Heart right ventricle (tissue), 16 donors: ENCODE measurements at regions not wholly inside any gene's neighbourhood (a gene's known extent, or its start where the extent isn't known, plus 50 kb on each side); places are given as distances from the start of the nearest gene placed in this dataset.

Source experiments
- ATAC-seq, 8 donors: fragments of 200-7000 bp; cut with Tn5 transposase; one replicate each; pipeline ENCODE4 v1.9.1; 2020; ENCODE audit warnings: mild to moderate bottlenecking in 8 of 8, moderate library complexity in 8 of 8, moderate number of reproducible peaks in 1 of 8
- DNase-seq, 2 donors: peaks; one replicate each; pipeline ENCODE4 v3.0.0-alpha.2; 2020
- H3K27ac ChIP-seq, 10 donors: fragments of 200-600 bp; sonication (generic) in 2 of 10; one replicate each; pipeline versions ENCODE4 v1.5.0 to v1.8.0; 2020 to 2022; ENCODE audit warnings: mild to moderate bottlenecking in 3 of 10
- H3K27me3 ChIP-seq, 7 donors: fragments of 200-600 bp; one replicate each; pipeline ENCODE4 v1.8.0; 2021 to 2022; ENCODE audit warnings: mild to moderate bottlenecking in 2 of 7
- H3K36me3 ChIP-seq, 9 donors: fragments of 200-600 bp; sonication (generic) in 1 of 9; one replicate each; pipeline versions ENCODE4 v1.5.0 to v1.8.0; 2020 to 2022; ENCODE audit warnings: mild to moderate bottlenecking in 2 of 9
- H3K4me1 ChIP-seq, 9 donors: fragments of 200-600 bp; sonication (generic) in 1 of 9; one replicate each; pipeline versions ENCODE4 v1.5.0 to v1.8.0; 2020 to 2022; ENCODE audit warnings: mild to moderate bottlenecking in 4 of 9
- H3K4me3 ChIP-seq, 10 donors: fragments of 200-600 bp; sonication (generic) in 2 of 10; one replicate each; pipeline versions ENCODE4 v1.5.0 to v1.8.0; 2020 to 2022; ENCODE audit warnings: mild to moderate bottlenecking in 7 of 10, moderate library complexity in 2 of 10
- H3K9me3 ChIP-seq, 11 donors: fragments of 200-600 bp in 10 of 11; sonication (generic) in 2 of 11; one replicate each; pipeline versions ENCODE4 v1.5.0 to v1.8.0; 2013 to 2022; ENCODE audit warnings: mild to moderate bottlenecking in 2 of 11, control low read depth in 1 of 11, moderate library complexity in 1 of 11
- WGBS, 2 donors: extraction: QIAGEN DNeasy Blood & Tissue Kit; methylation state at CpG; one replicate each; pipeline ENCODE4 v1.1.7; 2013; ENCODE audit warnings: inconsistent platforms in 1 of 2; 5-methylcytosine and 5-hydroxymethylcytosine counted together
- intact Hi-C, 10 donors: fragments of 100-400 bp; cut with DNase I; formaldehyde crosslinking; loops; one replicate each; pipeline versions ENCODE4 v1.11.1 to v1.14.2; 2022
- TF ChIP-seq, protein P1 (sequence below), 9 donors: fragments of 200-600 bp; sonication (generic) in 2 of 9; IDR thresholded peaks; one replicate each; pipeline versions ENCODE4 v1.5.0 to v1.8.0; 2021 to 2022; ENCODE audit warnings: antibody characterized with exemption in 9 of 9, mild to moderate bottlenecking in 5 of 9, moderate library complexity in 1 of 9
- donor health status: Arrhythmogenic right ventricular cardiomyopathy.
- donor health status: ischemic (EF 13 %, LVEDD 7.1; RV severe dilation, severe dysfunction).
- donor health status: healthy with polysubstance abuse.
- donor health status: DM: no; HTN: yes; CAD: no.
- donor health status: DM: no; HTN: no; CAD: no.
- donor health status: ischemic (EF 25% LVEDD 6.9; RV normal size, moderate dysfunction).
- donor health status: ischemic (EF 25% LVEDD 5.7; RV mildly dilated, moderate dysfunction).
- donor health status: healthy.
- donor health status: DM: yes; HTN: yes; CAD: no.
- donor health status: Ischemic cardiomyopathy.
- donor health status: ischemic (EF 35%, LVEDD 5.7; RV mildly dilated, moderate dysfunction).
- donor health status: nonischemic (EF 11% LVEDD 7.7; RV severe dilation, severe dysfunction).
- donor health status: DM: yes; HTN: yes; CAD: no.
- donor health status: PGD.
- donor health status: ischemic (EF 29% LVEDD 5.4; RV normal size, mild dysfunction).
- donor health status: nonischemic (EF 23%, LVEDD 6.1; RV moderate dilation, normal function).

- no peaks in the 10 kb centered on the region for H3K4me1 ChIP-seq
- H3K36me3 ChIP-seq, result no peaks in the 10 kb centered on the region
- TF ChIP-seq, protein P1, sequence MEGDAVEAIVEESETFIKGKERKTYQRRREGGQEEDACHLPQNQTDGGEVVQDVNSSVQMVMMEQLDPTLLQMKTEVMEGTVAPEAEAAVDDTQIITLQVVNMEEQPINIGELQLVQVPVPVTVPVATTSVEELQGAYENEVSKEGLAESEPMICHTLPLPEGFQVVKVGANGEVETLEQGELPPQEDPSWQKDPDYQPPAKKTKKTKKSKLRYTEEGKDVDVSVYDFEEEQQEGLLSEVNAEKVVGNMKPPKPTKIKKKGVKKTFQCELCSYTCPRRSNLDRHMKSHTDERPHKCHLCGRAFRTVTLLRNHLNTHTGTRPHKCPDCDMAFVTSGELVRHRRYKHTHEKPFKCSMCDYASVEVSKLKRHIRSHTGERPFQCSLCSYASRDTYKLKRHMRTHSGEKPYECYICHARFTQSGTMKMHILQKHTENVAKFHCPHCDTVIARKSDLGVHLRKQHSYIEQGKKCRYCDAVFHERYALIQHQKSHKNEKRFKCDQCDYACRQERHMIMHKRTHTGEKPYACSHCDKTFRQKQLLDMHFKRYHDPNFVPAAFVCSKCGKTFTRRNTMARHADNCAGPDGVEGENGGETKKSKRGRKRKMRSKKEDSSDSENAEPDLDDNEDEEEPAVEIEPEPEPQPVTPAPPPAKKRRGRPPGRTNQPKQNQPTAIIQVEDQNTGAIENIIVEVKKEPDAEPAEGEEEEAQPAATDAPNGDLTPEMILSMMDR (IDR thresholded peaks at IDR 0.05), result no peak
- no peak for ATAC-seq
- H3K4me3 ChIP-seq, result no peak overlapping the region
- intact Hi-C loops, result no loop called here
- peaks cover 0 to 15% (median 4%) of the 10 kb centered on the region in 11 donors for H3K9me3 ChIP-seq
- DNase-seq, result no peak
- H3K27ac ChIP-seq, result no peak overlapping the region
- no peaks in the 10 kb centered on the region for H3K27me3 ChIP-seq
Observed at GRCh38 chr5:60470881-60471280, 229.1 kb downstream of the DEPDC1B start.

- no peaks in the 10 kb centered on the region for H3K27me3 ChIP-seq
- WGBS, 2 donors, result 97% methylated on average over 1 of the region's 1 CpG
- ATAC-seq, result no peak
- H3K4me1 ChIP-seq, result no peaks in the 10 kb centered on the region
- no peak for DNase-seq
- no peak overlapping the region for H3K27ac ChIP-seq
- TF ChIP-seq, protein P1 (IDR thresholded peaks at IDR 0.05), result no peak
- H3K4me3 ChIP-seq, result no peak overlapping the region
- H3K9me3 ChIP-seq, result peaks cover 0 to 15% (median 4%) of the 10 kb centered on the region in 11 donors
- H3K36me3 ChIP-seq, result no peaks in the 10 kb centered on the region
- intact Hi-C loops, result no loop called here
Observed at GRCh38 chr5:60469286-60469685, 230.7 kb downstream of the DEPDC1B start.

DNA sequence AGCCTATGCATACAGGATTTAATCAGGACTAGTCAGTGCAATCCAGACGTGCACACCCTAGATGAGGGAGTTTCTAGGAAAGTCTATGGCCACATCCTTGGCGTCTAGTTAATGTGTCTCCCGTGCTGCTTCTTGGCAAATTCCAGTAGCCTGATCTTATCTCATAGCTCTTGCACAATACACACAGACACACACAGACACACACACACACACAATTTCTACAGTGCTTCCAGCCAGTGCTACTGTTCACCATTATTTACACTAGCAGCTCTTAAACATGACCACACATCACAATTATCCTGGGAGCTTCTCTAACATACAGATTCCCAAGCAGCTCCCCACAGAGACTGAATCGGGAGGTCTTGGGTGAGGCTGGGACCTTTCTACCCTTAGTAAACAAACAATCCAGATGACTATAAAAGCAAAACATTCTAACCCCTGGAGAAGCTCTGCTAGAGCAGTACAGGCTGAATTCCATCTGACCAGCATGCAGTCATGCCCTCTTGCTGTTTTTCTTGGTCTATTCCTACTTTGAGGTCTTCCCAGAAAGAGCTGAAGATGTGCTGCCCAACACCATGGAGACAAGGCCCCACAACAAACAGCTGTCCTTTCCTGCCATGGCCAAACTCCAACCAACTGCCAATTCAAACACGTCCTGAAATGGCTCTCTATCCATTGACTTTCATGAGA lies 236.6 kb downstream of the DEPDC1B start:
- DNase-seq, result peak in 1 of 2 donors; percentile 4
- Histone ChIP-seq H3K27me3 (no peaks in the 10 kb centered on the region), H3K4me3 (no peak overlapping the region), H3K4me1 (peaks cover 0 to 3% (median 0%) of the 10 kb centered on the region in 9 donors), H3K36me3 (no peaks in the 10 kb centered on the region), H3K9me3 (no peaks in the 10 kb centered on the region), H3K27ac (no peak overlapping the region)
- TF ChIP-seq, protein P1 (IDR thresholded peaks at IDR 0.05), result no peak
- peak in 1 of 8 donors; percentile 17 for ATAC-seq
- 50 to 64% methylated on average over 5 of the region's 5 CpGs for WGBS, 2 donors
- intact Hi-C loops, result no loop called here

DNA sequence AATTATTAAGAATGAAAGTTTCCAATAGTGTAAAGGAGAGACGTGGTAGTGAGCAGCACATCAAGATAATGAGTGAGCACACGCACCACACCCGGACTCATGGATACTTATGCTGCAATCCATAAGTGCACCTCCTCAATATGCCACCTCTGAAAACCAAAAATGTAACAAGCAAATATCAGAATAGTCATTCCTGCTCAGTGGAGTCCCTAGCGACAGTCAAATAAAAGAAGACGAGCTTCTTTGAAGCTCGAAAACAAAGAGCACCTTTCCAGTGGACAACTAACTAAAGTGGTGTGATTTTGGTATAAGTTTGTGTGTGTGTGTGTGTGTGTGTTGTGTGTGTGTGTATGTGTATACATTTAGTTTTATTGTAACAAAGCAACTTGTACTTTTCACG lies 241.3 kb downstream of the DEPDC1B start:
- Histone ChIP-seq H3K4me3 (no peak overlapping the region), H3K4me1 (peaks cover 0 to 9% (median 0%) of the 10 kb centered on the region in 9 donors), H3K9me3 (peaks cover 0 to 3% (median 0%) of the 10 kb centered on the region in 11 donors), H3K36me3 (no peaks in the 10 kb centered on the region), H3K27me3 (no peaks in the 10 kb centered on the region), H3K27ac (no peak overlapping the region)
- intact Hi-C loops, result no loop called here
- DNase-seq (no peak), ATAC-seq (no peak)
- 81 to 84% methylated on average over 7 of the region's 7 CpGs for WGBS, 2 donors
- TF ChIP-seq, protein P1 (IDR thresholded peaks at IDR 0.05), result no peak
